ENCODE measurements at regions not wholly inside any gene's neighbourhood (a gene's known extent, or its start where the extent isn't known, plus 50 kb on each side); places are given as distances from the start of the nearest gene placed in this dataset.

DNA sequence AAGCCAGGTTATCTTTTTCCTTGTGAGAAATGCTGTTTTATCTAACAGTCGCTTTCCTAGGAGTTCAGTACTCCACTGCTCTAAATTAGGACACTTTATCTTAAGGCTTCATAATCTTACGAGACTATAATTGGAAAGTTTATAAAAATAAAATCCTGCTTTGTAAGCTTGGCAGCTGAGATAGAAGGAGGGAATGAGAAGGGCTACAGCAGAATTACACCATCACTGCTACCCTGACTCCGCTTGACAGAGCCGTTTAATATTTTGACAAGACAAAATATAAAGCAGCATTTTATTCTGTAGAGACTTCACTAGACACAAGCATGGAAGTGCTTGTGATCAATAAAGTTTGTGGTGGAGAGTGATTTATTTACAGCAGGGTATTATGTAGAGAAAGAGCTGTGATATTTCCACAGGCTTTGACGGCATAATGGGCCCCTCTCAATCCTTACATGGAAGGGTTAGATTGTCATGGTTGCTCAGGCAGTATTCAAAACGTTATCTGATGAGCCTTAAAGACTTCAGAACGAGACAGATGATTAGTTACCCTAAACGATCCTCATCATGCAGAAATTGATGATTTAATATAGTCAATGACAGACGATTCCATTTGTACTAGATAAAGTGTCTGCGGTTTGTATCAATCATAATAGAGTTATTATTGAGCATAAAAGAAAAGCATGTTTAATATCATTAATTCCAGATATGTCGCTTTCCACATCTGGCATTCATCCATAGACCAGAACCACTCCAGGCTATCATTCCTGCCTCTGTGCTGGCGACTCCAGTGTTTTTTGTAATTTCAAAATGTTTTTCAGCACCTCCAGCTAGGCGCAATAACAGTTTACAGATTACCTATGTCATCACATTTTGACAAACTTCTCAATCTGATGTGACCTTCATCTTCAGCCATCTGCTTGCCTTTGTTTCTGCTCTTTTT, 242.2 kb downstream of the FIGN start:
- H3K4me3 ChIP-seq (replicated peaks; ENCODE audit: low read depth, low read length), result no peak overlapping the region
- no peak for DNase-seq (ENCODE audit: low read depth)
- TF ChIP-seq, protein P1, sequence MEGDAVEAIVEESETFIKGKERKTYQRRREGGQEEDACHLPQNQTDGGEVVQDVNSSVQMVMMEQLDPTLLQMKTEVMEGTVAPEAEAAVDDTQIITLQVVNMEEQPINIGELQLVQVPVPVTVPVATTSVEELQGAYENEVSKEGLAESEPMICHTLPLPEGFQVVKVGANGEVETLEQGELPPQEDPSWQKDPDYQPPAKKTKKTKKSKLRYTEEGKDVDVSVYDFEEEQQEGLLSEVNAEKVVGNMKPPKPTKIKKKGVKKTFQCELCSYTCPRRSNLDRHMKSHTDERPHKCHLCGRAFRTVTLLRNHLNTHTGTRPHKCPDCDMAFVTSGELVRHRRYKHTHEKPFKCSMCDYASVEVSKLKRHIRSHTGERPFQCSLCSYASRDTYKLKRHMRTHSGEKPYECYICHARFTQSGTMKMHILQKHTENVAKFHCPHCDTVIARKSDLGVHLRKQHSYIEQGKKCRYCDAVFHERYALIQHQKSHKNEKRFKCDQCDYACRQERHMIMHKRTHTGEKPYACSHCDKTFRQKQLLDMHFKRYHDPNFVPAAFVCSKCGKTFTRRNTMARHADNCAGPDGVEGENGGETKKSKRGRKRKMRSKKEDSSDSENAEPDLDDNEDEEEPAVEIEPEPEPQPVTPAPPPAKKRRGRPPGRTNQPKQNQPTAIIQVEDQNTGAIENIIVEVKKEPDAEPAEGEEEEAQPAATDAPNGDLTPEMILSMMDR (IDR thresholded peaks at IDR 0.05; ENCODE audit: low read length, missing control alignments), result no peak

DNA sequence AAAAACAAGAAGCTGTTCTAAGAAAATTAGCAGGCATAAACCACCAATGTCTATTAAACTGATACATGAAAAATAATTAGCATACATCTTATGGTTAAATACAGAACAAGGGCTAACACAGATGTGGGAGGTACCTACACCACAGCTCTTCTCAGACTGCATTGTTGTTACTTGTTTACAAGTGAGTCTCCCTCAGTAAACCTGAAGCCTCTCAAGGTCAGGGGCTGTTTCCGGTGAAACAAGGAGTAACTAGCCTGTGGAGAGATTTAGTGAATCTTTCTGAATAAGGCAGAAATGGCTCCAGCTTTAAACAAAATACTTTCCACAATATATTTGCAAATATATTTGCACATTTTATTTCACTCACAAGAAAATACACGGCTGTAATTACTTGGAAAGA, 244.0 kb downstream of the FIGN start:
- H3K4me3 ChIP-seq (replicated peaks; ENCODE audit: low read depth, low read length), result no peak overlapping the region
- TF ChIP-seq, protein P1 (IDR thresholded peaks at IDR 0.05; ENCODE audit: low read length, missing control alignments), result no peak
- DNase-seq (ENCODE audit: low read depth), result no peak

DNA sequence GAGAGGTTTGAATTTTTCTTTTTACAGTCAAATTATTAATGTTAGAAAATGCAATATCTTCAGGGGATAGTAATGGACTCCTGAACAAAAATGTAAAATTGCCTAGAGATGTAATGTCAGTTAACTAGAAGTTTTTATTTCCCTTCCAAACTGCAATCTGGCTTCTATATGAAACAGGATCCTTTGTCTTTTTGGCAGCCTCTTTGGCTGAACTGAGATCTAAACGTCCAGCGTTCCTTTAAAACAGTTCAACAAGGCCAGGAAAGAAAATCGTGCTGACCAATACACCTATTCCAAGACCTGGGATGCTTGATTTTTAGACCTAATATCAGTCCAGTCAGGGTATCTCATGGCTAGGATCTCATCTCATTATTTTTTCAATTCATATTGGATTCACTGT, 245.5 kb downstream of the FIGN start:
- TF ChIP-seq, protein P1 (IDR thresholded peaks at IDR 0.05; ENCODE audit: low read length, missing control alignments), result no peak
- no peak for DNase-seq (ENCODE audit: low read depth)
- no peak overlapping the region for H3K4me3 ChIP-seq (replicated peaks; ENCODE audit: low read depth, low read length)

DNA sequence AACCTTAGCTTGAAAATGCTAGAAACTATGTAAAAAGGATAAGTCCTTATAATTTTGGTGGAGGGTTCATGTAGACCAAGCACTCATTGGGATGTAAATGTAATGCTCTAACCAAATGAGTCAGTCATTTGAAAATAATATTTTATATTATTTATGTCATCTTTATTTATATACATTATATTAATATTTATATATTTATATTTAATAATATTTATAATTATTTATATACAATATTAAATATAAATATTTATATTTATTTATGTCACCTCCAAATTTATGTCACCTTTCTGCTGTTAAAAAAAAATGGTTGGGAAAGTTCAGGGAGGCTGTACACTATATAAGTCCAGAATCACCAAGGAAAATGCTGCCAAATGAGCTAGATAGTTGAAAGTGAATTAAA, 254.3 kb downstream of the FIGN start:
- DNase-seq (ENCODE audit: low read depth), result no peak
- H3K4me3 ChIP-seq (replicated peaks; ENCODE audit: low read depth, low read length), result no peak overlapping the region
- TF ChIP-seq, protein P1 (IDR thresholded peaks at IDR 0.05; ENCODE audit: low read length, missing control alignments), result no peak

DNA sequence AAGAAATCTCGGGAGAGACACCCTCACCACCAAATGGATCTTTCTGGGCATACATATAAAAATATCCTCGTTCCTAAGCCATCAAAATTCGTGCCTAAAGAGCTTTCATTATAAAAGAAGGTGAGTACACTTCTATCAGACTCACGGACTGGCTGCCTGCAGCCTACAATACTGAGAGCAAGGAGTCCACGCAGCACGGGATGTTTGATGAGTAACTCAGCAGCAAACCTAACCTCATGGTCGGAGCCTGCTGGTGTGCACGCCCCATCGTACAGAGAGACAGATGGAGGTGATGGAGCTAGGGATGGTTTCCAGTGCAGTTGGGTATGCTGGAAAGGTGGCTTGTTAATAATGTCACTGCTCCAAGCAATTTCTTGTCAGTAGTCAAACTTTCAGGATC, 256.2 kb downstream of the FIGN start:
- H3K4me3 ChIP-seq (replicated peaks; ENCODE audit: low read depth, low read length), result no peak overlapping the region
- TF ChIP-seq, protein P1 (IDR thresholded peaks at IDR 0.05; ENCODE audit: low read length, missing control alignments), result no peak
- DNase-seq (ENCODE audit: low read depth), result no peak

DNA sequence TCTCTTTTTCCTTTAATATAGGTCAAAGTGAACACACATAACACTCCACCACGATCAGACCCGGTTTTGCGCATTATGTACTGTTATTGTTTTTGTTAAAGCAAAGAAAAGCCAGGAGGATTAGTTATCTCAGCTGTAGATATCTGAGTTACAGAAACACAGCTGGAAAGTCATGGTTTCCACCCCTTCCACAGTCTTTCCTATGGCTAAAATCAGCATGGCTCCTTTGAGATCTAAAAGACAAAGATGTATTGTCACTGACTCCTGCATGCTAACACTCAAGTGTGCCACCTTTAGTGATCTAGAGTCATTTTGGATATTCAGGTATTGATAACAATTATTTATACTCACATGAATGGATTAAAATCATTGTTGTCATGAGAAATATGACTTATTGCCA, 260.0 kb downstream of the FIGN start:
- TF ChIP-seq, protein P1 (IDR thresholded peaks at IDR 0.05; ENCODE audit: low read length, missing control alignments), result no peak
- DNase-seq (ENCODE audit: low read depth), result no peak
- no peak overlapping the region for H3K4me3 ChIP-seq (replicated peaks; ENCODE audit: low read depth, low read length)

DNA sequence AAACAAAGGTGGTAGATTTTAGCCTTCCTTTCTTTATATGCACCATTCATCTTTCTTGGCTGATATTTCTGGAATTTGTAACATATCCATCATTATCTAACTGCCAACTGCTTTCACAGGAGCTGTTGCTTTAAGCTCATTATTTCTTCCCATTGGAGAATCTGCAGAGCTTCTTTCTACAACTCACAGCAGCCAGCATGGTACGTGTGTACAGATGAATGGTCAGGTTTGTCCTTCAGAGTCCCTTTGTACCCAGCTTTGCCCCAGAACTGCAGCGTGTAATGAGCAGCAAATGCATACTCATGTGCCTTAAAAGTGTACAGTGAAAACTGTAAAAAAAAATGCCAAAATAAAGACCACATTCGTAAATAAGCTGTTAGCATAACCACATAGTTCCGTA, 260.9 kb downstream of the FIGN start:
- no peak overlapping the region for H3K4me3 ChIP-seq (replicated peaks; ENCODE audit: low read depth, low read length)
- TF ChIP-seq, protein P1 (IDR thresholded peaks at IDR 0.05; ENCODE audit: low read length, missing control alignments), result no peak
- no peak for DNase-seq (ENCODE audit: low read depth)
